ENCODE measurements at regions not wholly inside any gene's neighbourhood (a gene's known extent, or its start where the extent isn't known, plus 50 kb on each side); places are given as distances from the start of the nearest gene placed in this dataset.
"Not testable (repeated sequence)": the region's sequence is repeated elsewhere in the genome, so short reads cannot be mapped to it uniquely, and the experiment has no call there.

DNA sequence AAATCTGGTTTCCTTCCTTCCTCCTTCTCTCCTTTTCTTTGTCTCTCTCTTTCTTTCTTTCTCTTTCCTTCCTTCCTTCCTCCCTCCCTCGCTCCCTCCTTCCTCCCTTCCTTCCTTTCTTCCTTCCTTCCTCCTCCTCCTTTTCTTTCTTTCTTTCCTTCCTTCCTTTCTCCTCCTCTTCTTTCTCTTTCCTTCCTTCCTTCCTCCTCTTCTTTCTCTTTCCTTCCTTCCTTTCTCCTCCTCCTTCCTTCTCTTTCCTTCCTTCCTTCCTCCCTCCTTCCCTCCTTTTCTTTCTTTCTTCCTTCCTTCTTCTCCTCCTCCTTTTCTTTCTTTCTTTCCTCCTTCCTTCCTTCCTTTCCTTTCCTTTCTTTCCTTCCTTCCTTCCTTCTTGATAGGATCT, 61.2 kb downstream of the VIP start:
- no peak for DNase-seq (ENCODE audit: low spot score)

DNA sequence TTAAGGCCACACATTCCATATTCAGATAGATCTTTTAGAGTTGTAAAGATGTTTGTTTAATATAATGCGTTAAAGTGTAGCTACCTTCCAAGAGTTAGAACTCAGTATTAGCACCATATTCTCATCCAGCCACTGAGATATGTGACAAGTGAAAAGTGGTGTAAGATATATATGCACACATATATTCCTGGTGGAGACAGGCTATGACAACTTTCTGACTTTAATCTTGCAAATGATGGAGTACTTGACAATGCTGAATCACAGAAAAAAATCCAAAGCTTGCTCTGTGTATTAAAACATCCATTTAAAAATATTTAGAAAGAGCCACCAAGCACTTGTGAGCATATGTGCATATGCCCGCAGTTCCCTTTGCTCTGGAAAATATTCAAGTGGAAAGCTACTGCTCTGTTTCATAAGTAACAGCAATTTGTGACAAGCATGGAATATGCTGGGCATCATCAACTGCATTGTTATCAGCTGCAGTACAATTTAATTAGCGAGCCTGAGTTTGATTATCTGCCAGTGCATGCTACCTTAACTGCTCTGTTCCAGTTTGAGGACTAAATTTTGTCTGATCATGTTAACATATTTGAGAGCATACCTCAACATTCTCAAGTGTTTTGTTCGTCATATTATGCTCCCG, 64.8 kb downstream of the VIP start:
- DNase-seq (ENCODE audit: low spot score), result no peak

GRCh38 chr6:152816055-152816454, 65.5 kb downstream of the VIP start:
- no peak for DNase-seq (ENCODE audit: low spot score)

DNA sequence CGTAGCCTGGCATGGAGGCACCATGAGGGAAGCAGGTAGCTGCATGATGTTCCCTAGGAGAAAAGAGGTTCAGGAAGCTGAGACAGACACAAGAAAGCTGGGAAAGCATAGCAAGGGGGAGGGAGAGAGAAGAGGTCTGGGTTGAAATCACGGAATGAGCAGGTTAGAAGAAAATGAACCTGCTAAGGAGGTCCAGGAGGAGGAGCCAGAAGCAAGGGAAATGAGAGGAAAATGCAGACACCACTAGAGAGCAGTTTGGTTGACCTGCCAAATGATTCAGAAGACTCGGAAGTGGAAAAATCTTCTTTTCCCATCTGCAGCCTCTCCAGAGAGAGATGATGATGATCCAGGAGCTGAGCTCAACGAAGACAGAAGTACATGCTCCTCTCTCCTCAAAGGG, 70.9 kb downstream of the VIP start:
- DNase-seq (ENCODE audit: low spot score), result no peak

- DNase-seq (ENCODE audit: low spot score), result no peak
These were observed 74.1 kb downstream of the VIP start for GRCh38 chr6:152824666-152825065.

GRCh38 chr6:152828431-152828830, 77.8 kb downstream of the VIP start:
- no peak for DNase-seq (ENCODE audit: low spot score)

DNA sequence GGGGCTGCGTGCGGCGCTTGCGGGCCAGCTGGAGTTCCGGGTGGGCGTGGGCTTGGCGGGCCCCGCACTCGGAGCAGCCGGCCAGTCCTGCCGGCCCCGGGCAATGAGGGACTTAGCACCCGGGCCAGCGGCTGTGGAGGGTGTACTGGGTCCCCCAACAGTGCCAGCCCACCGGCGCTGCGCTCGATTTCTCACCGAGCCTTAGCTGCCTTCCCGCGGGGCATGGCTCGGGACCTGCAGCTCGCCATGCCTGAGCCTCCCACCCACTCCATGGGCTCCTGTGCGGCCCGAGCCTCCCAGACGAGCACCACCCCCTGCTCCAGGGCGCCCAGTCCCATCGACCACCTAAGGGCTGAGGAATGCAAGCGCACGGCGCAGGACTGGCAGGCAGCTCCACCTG, 83.8 kb downstream of the VIP start:
- DNase-seq (ENCODE audit: low spot score), result not testable (repeated sequence)

GRCh38 chr6:152836523-152836922, 85.9 kb downstream of the VIP start:
- no peak for DNase-seq (ENCODE audit: low spot score)

GRCh38 chr6:152845421-152845820, 94.8 kb downstream of the VIP start:
- DNase-seq (ENCODE audit: low spot score), result no peak

DNA sequence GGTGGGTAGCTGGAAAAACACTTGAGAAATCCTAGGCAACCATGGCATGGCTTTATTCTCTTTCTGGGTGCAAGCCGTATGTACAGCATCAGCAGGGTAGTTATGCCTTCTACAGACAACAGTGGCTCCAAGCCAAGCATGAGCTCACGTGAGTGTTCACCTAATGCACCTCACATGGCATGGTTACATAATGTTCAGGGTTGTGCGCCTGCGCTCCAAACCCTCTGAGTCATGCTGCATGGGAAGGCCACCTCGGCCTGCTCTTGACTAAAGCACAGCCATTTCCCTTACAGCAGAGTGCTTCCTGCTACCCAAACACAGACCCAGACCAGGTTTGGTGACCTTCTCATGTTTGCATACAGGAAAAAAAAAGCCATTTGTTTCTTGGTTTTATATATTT, 96.2 kb downstream of the VIP start:
- no peak for DNase-seq (ENCODE audit: low spot score)

DNA sequence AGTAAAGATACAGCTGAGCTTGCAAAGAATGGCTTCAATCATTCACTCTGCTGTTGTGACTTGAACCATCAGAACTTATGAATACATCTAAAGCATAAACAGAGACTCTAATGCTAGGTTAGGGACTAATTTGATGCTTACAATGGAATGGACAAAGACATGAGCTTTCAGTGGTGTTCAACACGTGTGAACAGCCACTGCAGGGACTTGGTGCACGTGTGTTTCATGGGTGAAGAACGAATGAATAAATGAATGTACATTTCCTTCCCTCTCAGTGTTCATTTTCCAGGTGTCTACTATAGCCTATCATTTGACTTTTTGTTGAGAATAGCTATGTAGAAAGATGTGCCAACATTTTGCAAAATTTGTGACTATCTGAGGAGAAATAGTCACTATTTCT, 98.3 kb downstream of the VIP start:
- no peak for DNase-seq (ENCODE audit: low spot score)

DNA sequence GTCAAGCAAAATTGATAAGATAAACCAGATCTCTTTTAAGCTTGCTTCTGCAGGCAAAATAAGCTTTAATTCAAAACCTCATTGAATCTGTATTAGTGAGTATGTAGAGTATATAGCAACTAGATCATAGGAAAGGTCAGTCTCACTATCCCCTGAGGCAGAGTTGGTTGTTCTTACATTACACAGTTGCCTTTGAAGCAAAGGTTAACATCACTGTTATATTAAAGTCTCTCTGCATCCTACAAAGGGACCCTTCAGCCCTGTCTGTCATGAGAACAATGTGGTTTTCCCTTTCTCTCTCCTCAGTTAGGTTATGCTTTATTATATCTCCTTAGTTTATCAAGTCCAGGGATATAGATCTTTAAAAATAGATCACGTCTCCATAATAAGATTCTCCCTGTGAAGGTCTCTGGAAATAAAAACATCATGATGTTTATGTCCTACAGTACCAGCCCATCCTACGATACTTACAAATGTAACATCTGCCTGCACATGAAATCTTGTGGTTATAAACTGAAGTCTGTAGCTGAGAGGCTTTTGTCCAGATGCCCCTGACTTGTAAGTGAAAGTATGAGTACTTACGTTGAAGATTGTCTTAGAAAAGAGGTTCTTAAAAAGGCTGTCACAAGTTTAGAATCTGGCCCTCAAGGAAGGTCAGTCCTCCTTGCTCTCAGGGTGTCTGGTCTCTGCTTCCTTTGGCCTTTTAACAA, 103.6 kb downstream of the VIP start:
- no peak for DNase-seq (ENCODE audit: low spot score)

DNA sequence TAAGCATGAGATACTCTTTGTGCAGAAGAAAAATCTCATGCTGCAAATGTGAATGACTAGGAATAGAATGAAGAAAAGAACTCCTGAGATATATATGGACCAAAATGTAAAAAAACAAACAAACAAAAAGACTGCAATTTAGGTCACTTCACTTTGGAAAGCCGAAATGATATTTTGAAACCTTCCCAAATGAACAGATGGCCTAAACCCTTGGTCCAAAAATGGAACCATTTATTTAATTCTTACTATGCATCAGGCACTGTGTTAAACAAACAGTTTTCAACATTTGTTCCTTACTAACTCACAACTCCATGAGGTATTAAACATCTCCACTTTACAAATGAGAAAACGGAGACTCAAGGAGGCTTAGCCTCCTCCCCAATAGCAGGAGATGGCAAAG, 107.5 kb downstream of the VIP start:
- DNase-seq (ENCODE audit: low spot score), result no peak

DNA sequence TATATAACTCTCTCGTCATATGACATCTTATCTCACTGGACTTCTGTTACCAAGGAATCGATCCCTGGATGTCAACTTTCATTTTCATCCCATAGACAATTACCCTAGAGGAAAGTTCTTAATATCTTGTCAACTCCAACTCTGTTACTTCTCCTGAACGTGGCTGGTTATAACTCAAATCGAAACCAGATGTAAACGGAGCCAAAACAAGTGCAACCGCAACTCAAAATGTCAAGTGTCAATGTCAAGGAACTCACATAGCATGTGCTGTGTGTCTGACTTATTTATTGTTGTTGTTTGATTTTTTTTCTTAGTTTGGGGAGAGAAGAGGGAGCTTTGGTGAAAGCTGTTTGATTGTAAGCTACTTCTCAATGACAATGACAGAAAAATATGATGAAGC, 108.6 kb downstream of the VIP start:
- DNase-seq (ENCODE audit: low spot score), result no peak

- peak; percentile 7 for DNase-seq (ENCODE audit: low spot score)
These were observed 113.2 kb downstream of the VIP start for GRCh38 chr6:152863618-152864326.

GRCh38 chr6:152874267-152874666, 108.6 kb downstream of the FBXO5 start:
- no peak for DNase-seq (ENCODE audit: low spot score)

DNA sequence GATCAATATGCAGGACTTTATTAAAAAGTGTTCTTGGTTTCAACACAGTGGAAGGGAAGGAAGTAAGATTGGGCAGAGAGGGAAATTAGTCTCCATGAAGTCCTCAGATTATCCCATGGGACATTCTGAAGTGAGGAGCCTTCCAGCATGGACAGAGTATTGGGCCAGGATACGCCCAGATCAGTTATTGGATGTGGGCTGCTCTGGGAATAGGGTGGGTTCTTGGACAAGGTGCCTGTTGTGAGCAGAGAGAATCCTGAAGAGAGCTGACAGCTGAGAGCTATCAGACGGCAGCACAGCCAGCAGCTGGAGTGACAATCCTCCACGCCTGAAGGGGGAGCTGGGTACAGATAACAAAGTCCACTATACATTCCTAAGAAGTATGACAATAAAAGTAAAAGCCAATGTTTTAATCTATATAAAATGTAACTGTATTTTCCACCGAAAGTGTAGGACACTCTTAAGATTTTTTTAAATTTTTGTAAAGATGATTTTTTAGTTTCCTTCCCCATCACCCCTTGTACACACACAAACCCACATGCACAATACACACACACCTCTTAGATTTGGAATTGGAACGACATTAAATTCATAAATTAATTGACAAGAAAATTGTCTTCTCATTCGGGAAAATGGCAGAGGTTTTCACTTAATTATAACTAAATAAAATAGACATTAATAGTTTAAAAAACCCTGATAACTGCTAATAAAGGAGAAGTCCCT, 107.8 kb downstream of the FBXO5 start:
- DNase-seq (ENCODE audit: low spot score), result no peak

GRCh38 chr6:152879681-152880080, 103.2 kb downstream of the FBXO5 start:
- DNase-seq (ENCODE audit: low spot score), result no peak

- no peak for DNase-seq (ENCODE audit: low spot score)
These were observed 89.7 kb downstream of the FBXO5 start for GRCh38 chr6:152893187-152893586.

- no peak for DNase-seq (ENCODE audit: low spot score)
These were observed 85.9 kb downstream of the FBXO5 start for GRCh38 chr6:152896923-152897322.

DNA sequence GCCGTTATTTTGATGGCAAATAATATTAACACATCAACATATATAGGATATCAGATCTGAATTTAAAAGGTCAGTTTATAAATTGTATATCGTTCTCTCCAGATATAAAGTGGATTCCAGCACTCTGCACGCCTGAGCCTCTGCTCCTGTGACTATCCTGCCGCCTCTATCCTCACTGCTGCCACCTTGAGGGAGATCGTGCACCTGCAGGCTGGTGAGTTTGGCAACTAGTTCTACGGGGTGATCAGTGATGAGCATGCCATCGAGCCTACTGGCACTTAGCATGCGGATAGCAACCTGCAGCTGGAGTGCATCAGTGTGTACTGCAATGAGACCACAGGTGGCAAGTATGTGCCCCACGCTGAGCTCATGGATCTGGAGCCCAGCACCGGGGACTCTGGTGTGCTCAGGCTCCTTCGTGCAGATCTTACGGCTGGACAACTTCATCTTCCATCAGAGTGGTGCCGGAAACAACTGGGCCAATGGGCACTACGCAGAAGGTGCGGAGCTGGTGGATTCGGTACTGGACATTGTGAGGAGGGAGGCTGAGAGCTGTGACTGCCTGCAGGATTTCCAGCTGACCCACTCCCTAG, 84.9 kb downstream of the FBXO5 start:
- peak; percentile 30 for DNase-seq (ENCODE audit: low spot score)

GRCh38 chr6:152904678-152905077, 78.2 kb downstream of the FBXO5 start:
- no peak for DNase-seq (ENCODE audit: low spot score)

All from HuH-7.5 (cell line).